GM12873 (cell line): ENCODE measurements at regions not wholly inside any gene's neighbourhood (a gene's known extent, or its start where the extent isn't known, plus 50 kb on each side); places are given as distances from the start of the nearest gene placed in this dataset.

ENCODE experiments used
- TF ChIP-seq, protein P1 (sequence below): IDR thresholded peaks from 2 replicates; pipeline ENCODE4 v1.5.1; 2012; ENCODE audit warnings: low read depth, mild to moderate bottlenecking, moderate library complexity, low read length, control low read depth; ENCODE audit not compliant: insufficient read depth; ENCODE audit errors: missing control alignments

DNA sequence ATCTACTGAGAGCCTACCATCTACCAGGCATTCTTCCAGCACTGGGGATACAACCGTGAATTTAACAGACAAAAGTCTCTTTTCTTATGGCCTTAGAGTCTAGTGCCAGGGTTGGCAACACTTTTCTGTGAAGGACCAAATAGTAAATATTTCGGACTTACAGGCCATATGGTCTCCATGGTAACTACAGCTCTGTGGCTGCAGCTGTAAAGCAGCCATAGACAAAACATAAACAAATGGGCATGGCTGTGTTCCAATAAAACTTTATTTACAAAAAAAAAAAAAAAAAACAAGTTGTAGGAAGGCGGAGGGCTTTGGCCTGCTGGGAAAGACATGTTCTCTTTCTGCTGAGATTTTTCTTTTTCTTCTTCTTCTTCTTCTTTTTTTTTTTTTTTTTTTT is 98.7 kb downstream of the ABCC12 start:
- TF ChIP-seq, protein P1, sequence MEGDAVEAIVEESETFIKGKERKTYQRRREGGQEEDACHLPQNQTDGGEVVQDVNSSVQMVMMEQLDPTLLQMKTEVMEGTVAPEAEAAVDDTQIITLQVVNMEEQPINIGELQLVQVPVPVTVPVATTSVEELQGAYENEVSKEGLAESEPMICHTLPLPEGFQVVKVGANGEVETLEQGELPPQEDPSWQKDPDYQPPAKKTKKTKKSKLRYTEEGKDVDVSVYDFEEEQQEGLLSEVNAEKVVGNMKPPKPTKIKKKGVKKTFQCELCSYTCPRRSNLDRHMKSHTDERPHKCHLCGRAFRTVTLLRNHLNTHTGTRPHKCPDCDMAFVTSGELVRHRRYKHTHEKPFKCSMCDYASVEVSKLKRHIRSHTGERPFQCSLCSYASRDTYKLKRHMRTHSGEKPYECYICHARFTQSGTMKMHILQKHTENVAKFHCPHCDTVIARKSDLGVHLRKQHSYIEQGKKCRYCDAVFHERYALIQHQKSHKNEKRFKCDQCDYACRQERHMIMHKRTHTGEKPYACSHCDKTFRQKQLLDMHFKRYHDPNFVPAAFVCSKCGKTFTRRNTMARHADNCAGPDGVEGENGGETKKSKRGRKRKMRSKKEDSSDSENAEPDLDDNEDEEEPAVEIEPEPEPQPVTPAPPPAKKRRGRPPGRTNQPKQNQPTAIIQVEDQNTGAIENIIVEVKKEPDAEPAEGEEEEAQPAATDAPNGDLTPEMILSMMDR: no peak

DNA sequence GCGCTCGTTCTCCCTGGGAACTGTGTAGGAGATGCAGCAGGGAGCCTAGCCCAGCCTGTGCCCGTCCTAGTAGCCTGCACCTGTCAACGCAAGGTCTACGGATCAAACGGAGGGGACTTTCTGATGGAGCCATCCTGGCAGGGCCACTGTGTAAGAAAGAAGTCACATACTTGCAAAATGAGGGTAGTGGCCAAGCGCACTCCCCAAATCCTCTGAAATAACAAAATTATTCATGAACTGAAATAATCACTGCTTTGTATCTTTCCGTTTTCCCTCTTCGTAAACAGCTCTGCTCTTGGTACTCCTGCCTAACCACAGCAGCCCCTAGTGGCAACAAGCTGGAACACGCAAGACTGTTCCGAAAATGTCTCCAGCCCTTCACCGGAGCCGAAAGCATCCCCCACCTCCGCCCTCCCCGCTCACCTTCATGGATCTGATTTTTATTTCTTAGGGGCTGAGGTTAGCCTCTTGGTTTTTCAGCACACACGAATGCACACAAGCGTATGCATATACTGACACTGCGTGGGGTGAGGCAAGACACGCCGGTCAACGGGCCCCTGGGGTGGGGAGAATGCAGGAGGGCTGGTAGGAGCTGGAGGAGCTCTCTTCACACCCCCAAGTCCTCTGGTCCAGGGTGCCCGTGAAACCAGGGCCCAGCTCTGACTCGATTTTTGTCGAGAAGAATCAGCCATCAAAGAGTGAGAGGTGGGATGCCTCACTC is 100.8 kb downstream of the ABCC12 start:
- TF ChIP-seq, protein P1: peak; percentile 93

DNA sequence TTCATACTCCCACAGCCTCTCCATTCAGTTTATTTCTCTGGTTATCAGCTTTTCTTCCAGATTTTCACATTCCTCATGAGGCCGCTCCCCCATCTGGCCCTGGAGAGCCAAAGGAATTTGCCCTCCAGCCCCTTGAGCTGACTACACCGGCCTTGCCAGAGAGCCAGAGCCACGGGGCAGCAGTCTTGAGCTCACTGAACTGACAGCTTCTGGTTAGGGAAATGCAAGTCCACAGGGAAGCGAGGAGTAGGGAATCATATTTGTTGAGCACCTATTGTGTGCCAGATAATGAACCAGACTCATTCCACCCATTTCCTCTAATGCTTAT is 102.4 kb downstream of the ABCC12 start:
- TF ChIP-seq, protein P1: no peak

DNA sequence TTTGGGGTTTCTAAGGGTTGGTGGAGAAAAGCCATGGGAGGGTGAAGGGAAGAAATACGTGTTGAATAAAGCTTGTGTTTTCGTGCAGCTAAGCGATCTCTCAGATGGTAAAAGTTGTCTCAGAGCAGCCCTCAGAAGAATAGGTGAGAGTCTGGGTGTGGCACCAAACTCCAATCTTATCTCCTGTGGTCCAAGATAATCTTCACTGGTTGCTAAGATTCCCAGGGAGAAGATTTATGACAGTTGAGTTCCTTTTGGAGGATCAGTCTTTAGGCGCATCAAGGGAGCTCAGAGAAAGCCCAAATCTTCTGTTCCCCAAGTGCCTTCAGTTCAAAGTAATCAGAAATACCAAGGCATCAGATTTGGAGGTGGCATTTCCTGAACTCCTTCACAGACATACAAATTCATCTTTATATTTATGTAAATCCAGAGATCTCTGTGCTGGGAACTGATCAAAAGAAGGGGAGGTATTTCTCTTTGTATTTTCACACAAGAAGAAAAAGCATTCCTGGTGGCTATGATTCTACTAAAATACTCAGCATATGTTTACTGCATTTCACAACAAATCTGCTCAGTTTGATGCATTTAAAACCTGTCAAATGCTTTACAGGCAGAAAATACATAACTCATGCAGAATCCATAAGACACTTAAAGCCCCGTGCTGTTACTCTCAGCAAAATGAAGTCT is 102.9 kb downstream of the ABCC12 start:
- TF ChIP-seq, protein P1: no peak

DNA sequence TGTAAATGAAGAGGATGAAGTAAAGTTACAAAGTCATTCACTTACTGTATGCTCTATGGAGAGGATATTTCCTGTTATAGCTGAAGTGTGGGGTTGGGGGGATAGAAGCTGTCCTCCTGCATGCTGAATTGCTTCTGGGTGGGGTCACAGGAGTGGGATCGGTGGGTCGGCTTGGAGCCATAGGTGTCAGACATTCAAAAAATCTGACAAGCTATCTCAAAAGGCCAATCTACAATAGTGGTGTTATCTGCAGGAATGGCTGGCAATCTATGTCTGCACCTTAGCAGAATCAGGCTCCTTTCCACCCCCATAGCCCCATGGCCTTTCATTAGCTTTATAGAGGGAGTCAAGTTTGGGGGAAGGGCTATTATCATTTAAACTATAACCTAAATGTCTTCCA is 104.9 kb downstream of the ABCC12 start:
- TF ChIP-seq, protein P1: no peak

DNA sequence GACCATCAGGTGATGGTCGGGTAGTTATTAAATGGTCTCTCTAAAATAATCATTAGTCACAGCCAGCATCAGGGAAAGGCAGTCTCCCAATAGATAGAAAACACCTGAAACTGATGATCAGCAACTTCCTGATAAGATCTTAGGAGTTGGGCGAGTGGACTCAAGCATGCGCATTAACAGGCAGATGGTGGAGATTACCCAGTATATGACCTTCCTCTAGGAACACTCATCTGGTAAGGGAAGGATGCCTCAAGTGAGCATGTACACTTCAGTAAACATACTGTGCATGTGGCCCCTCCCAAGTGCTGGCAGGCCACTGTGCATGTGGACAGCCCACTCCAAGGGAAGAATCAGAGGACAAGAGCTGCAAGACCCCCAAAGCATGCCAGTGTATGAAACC is 105.9 kb downstream of the ABCC12 start:
- TF ChIP-seq, protein P1: no peak

DNA sequence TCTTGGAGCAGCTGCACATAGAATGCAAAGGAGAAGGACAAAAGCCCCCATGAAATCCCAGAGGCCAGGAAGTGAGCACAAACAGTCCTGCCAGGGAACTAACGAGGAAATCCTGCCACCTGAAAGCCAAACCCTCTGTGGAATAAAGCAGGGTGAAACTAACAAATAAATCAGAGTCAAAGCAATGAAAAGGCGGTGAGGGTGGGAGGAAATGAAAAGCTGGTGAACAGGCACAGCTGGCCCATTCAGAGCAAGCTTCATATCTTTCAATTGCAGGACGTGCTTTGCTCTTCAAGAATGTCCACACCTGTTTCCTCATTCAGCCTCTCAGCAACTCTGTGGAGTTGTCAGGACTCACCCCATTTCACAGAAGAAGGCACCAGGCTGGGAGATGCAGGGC is 108.1 kb downstream of the ABCC12 start:
- TF ChIP-seq, protein P1: no peak
